DND-41 (cell line): ENCODE measurements at regions not wholly inside any gene's neighbourhood (a gene's known extent, or its start where the extent isn't known, plus 50 kb on each side); places are given as distances from the start of the nearest gene placed in this dataset.

Experiments used
- EZH2 ChIP-seq: IDR thresholded peaks from 3 replicates; pipeline ENCODE4 v1.6.1; 2012; ENCODE audit warnings: borderline replicate concordance, low read depth, mild to moderate bottlenecking, moderate library complexity, low read length, inconsistent platforms; ENCODE audit not compliant: severe bottlenecking
- TF ChIP-seq, protein P1 (sequence below): IDR thresholded peaks from 2 replicates; pipeline ENCODE4 v1.5.1; 2012; ENCODE audit warnings: borderline replicate concordance, low read length, moderate library complexity, mild to moderate bottlenecking; ENCODE audit not compliant: poor library complexity, severe bottlenecking; ENCODE audit errors: extremely low read depth

DNA sequence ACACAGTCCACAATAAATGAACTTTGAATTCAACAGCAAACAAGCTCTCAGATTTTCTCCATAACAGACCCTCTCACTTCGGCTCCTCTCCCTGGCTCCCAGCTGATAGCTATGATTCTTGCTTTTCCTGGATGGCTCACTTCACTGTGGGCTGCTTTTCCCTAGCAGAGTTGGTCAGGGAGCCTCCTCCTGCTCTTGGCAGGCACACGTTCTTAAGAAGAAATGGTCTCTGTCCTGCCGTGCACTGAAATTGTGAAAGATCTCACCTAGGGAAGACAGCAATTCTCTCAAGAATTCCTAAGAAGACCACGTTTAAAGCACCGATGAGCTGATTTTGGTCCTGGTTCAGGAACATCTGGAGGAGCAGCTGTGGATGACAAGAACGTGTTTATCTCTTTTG lies 148.5 kb upstream of the KCNK2 start:
- TF ChIP-seq, protein P1, sequence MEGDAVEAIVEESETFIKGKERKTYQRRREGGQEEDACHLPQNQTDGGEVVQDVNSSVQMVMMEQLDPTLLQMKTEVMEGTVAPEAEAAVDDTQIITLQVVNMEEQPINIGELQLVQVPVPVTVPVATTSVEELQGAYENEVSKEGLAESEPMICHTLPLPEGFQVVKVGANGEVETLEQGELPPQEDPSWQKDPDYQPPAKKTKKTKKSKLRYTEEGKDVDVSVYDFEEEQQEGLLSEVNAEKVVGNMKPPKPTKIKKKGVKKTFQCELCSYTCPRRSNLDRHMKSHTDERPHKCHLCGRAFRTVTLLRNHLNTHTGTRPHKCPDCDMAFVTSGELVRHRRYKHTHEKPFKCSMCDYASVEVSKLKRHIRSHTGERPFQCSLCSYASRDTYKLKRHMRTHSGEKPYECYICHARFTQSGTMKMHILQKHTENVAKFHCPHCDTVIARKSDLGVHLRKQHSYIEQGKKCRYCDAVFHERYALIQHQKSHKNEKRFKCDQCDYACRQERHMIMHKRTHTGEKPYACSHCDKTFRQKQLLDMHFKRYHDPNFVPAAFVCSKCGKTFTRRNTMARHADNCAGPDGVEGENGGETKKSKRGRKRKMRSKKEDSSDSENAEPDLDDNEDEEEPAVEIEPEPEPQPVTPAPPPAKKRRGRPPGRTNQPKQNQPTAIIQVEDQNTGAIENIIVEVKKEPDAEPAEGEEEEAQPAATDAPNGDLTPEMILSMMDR = no peak
- no peak for TF ChIP-seq EZH2
